Ovary (tissue), 7 donors: ENCODE measurements at regions not wholly inside any gene's neighbourhood (a gene's known extent, or its start where the extent isn't known, plus 50 kb on each side); places are given as distances from the start of the nearest gene placed in this dataset.

ENCODE experiments used
- DNase-seq, 5 donors: peaks; one replicate each; pipeline ENCODE4 v3.0.0-alpha.2; 2019 to 2020
- H3K27ac ChIP-seq, 2 donors: fragments of 200-600 bp; one replicate each; pipeline versions ENCODE4 v1.5.1 to v1.8.0; 2019 to 2022
- H3K27me3 ChIP-seq: fragments of 200-600 bp; one replicate; pipeline ENCODE4 v1.8.0; 2022
- H3K36me3 ChIP-seq: fragments of 200-600 bp; sonication (generic); one replicate; pipeline ENCODE4 v1.5.1; 2019
- H3K4me1 ChIP-seq: one replicate; pipeline ENCODE4 v1.8.1; 2013; ENCODE audit warnings: mild to moderate bottlenecking, moderate library complexity; ENCODE audit not compliant: insufficient read depth
- H3K4me3 ChIP-seq: fragments of 200-600 bp; sonication (generic); one replicate; pipeline ENCODE4 v1.5.1; 2017
- H3K9me3 ChIP-seq, 2 donors: fragments of 200-600 bp in 1 of 2; sonication (generic) in 1 of 2; one replicate each; pipeline versions ENCODE4 v1.5.1 to v1.8.1; 2013 to 2019; ENCODE audit warnings: mild to moderate bottlenecking in 1 of 2, moderate library complexity in 1 of 2
- CTCF ChIP-seq, 3 donors: fragments of 450-650 bp in 2 of 3; fragments of 200-600 bp in 1 of 3; IDR thresholded peaks; one replicate each; pipeline versions ENCODE4 v1.5.1 to v1.8.0; 2016 to 2022; ENCODE audit warnings: antibody characterized with exemption in 3 of 3, mild to moderate bottlenecking in 1 of 3
- EP300 ChIP-seq: sonication (generic); formaldehyde crosslinking; IDR thresholded peaks from one replicate; pipeline ENCODE4 v1.6.1; 2017; ENCODE audit warnings: antibody characterized with exemption
- POLR2A ChIP-seq: fragments of 450-650 bp; IDR thresholded peaks from one replicate; pipeline ENCODE4 v1.6.1; 2017; ENCODE audit warnings: antibody characterized with exemption, mild to moderate bottlenecking, moderate library complexity
- WGBS, 3 donors: extraction: QIAGEN DNeasy Blood & Tissue Kit in 1 of 3; methylation state at CpG; one replicate each; pipeline versions ENCODE4 v1.1.5 to v1.1.7; 2013 to 2017; 5-methylcytosine and 5-hydroxymethylcytosine counted together
- intact Hi-C, 4 donors: fragments of 100-400 bp; cut with DNase I; formaldehyde crosslinking; loops; one replicate each; pipeline versions ENCODE4 v1.11.0 to v1.15.1; 2022 to 2023
- donor health status: DM: no; HTN: no; CAD: no; lungs with moderate emphysema.
- donor health status: DM: no; HTN: no; CAD: no.
- donor health status: Bipolar disorder and iron deficiency.
- donor health status: DM: no; HTN: no; CAD: no.
- donor health status: DM: yes; HTN: yes; CAD: no.

GRCh38 chr20:52010541-52010940 lies 181.0 kb downstream of the ZFP64 start:
- H3K36me3 ChIP-seq = no peaks in the 10 kb centered on the region
- no peaks in the 10 kb centered on the region for H3K27me3 ChIP-seq
- DNase-seq = no peak
- H3K4me3 ChIP-seq = no peak overlapping the region
- H3K27ac ChIP-seq = no peak overlapping the region
- 66 to 73% (median 72%) methylated on average over 11 of the region's 11 CpGs for WGBS, 3 donors
- intact Hi-C loops = no loop called here
- H3K4me1 ChIP-seq = no peaks in the 10 kb centered on the region
- TF ChIP-seq CTCF (IDR thresholded peaks at IDR 0.05) (no peak), EP300 (no peak), POLR2A (no peak)
- H3K9me3 ChIP-seq = no peaks in the 10 kb centered on the region

- intact Hi-C loops = no loop called here
- TF ChIP-seq POLR2A (no peak), CTCF (IDR thresholded peaks at IDR 0.05) (no peak), EP300 (no peak)
- H3K27ac ChIP-seq = no peak overlapping the region
- H3K9me3 ChIP-seq = no peaks in the 10 kb centered on the region
- no peak overlapping the region for H3K4me3 ChIP-seq
- DNase-seq = no peak
- H3K36me3 ChIP-seq = no peaks in the 10 kb centered on the region
- H3K27me3 ChIP-seq = no peaks in the 10 kb centered on the region
- WGBS, 3 donors = 94 to 98% (median 95%) methylated on average over 6 of the region's 6 CpGs
- H3K4me1 ChIP-seq = no peaks in the 10 kb centered on the region
Measured at GRCh38 chr20:52008874-52009273, 182.7 kb downstream of the ZFP64 start.

GRCh38 chr20:52004715-52005114 lies 186.9 kb downstream of the ZFP64 start:
- Histone ChIP-seq H3K27ac (no peak overlapping the region), H3K36me3 (no peaks in the 10 kb centered on the region), H3K27me3 (no peaks in the 10 kb centered on the region), H3K4me1 (no peaks in the 10 kb centered on the region), H3K4me3 (no peak overlapping the region), H3K9me3 (no peaks in the 10 kb centered on the region)
- 34 to 43% (median 41%) methylated on average over 3 of the region's 3 CpGs for WGBS, 3 donors
- intact Hi-C loops = no loop called here
- no peak for DNase-seq
- TF ChIP-seq POLR2A (no peak), EP300 (no peak), CTCF (IDR thresholded peaks at IDR 0.05) (no peak)

GRCh38 chr20:52004018-52004417 lies 187.6 kb downstream of the ZFP64 start:
- no peak for DNase-seq
- Histone ChIP-seq H3K36me3 (no peaks in the 10 kb centered on the region), H3K27ac (no peak overlapping the region), H3K4me3 (no peak overlapping the region), H3K4me1 (no peaks in the 10 kb centered on the region), H3K27me3 (no peaks in the 10 kb centered on the region), H3K9me3 (no peaks in the 10 kb centered on the region)
- intact Hi-C loops = no loop called here
- WGBS, 3 donors = 79 to 82% (median 82%) methylated on average over 5 of the region's 5 CpGs
- TF ChIP-seq EP300 = no peak
- TF ChIP-seq POLR2A = no peak
- TF ChIP-seq CTCF (IDR thresholded peaks at IDR 0.05) = no peak

- no peak overlapping the region for H3K4me3 ChIP-seq
- H3K27ac ChIP-seq = no peak overlapping the region
- intact Hi-C loops = no loop called here
- no peaks in the 10 kb centered on the region for H3K9me3 ChIP-seq
- 23 to 45% (median 30%) methylated on average over 5 of the region's 5 CpGs for WGBS, 3 donors
- no peaks in the 10 kb centered on the region for H3K36me3 ChIP-seq
- H3K4me1 ChIP-seq = no peaks in the 10 kb centered on the region
- DNase-seq = no peak
- H3K27me3 ChIP-seq = no peaks in the 10 kb centered on the region
- no peak for TF ChIP-seq POLR2A
- TF ChIP-seq EP300 = no peak
- TF ChIP-seq CTCF (IDR thresholded peaks at IDR 0.05) = no peak
Measured at GRCh38 chr20:52003415-52003814, 188.2 kb downstream of the ZFP64 start.
